ENCODE measurements at regions not wholly inside any gene's neighbourhood (a gene's known extent, or its start where the extent isn't known, plus 50 kb on each side); places are given as distances from the start of the nearest gene placed in this dataset.

GRCh38 chr18:78510636-78511035, 469.0 kb upstream of the SALL3 start:
- TF ChIP-seq, protein P1, sequence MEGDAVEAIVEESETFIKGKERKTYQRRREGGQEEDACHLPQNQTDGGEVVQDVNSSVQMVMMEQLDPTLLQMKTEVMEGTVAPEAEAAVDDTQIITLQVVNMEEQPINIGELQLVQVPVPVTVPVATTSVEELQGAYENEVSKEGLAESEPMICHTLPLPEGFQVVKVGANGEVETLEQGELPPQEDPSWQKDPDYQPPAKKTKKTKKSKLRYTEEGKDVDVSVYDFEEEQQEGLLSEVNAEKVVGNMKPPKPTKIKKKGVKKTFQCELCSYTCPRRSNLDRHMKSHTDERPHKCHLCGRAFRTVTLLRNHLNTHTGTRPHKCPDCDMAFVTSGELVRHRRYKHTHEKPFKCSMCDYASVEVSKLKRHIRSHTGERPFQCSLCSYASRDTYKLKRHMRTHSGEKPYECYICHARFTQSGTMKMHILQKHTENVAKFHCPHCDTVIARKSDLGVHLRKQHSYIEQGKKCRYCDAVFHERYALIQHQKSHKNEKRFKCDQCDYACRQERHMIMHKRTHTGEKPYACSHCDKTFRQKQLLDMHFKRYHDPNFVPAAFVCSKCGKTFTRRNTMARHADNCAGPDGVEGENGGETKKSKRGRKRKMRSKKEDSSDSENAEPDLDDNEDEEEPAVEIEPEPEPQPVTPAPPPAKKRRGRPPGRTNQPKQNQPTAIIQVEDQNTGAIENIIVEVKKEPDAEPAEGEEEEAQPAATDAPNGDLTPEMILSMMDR (IDR thresholded peaks at IDR 0.05): no peak
- intact Hi-C loops (cut with DNase I; ENCODE audit: low total_unique reads): no loop called here

DNA sequence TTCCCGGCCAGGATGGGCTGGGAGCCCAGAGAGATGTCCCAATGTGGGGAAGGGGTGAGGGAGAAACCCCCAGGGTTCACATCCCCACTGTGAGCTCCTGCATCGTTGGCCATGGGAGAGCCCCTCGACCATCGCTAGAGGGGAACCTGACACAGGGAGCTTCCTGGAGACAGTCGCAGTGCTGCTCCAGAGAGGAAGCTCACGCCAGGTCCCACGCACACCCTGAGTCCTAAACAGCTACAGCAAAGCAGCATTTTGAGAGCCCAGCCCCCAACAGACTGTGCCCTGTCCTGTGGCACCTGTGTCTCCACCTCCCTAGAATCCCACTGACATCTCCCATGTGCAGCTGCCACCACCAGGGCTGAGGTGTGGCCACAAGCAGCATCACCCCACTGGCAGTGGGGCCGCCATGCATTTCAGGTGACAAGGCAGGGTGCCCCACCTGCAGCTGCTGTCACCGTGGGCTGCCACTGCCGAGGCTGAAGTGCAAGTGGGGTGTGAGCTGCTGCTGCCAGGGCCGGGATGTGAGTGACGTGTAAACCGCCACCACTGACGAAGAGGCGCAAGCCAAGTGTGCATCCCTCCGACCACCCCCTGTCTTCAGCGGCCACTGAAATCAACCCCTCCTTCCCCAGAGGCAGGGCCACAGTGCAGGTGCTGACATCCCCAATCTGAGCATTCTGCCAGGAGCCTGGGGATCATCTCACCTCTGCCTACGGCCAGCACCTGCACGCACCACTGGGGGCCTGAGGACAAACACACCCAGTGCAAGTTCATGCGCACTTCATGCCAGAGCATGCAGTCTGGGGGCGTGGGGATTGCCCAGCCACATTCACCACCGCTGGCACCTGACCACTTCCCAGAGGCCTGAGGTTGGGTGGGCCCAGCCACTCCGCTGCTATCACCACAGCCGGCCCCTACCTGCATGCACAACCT, 467.7 kb upstream of the SALL3 start:
- DNase-seq: no peak
- Histone ChIP-seq H3K9me3 (no peaks in the 10 kb centered on the region), H3K4me1 (no peaks in the 10 kb centered on the region), H3K27ac (no peak overlapping the region), H3K4me3 (no peak overlapping the region), H3K36me3 (no peaks in the 10 kb centered on the region), H3K27me3 (peaks cover 0 to 4% of the 10 kb centered on the region in 2 donors)
- TF ChIP-seq, protein P1 (IDR thresholded peaks at IDR 0.05): no peak
- intact Hi-C loops (cut with DNase I; ENCODE audit: low total_unique reads): no loop called here

More at GRCh38 chr18:78510636-78511035, 469.0 kb upstream of the SALL3 start:
- H3K4me1 ChIP-seq: no peaks in the 10 kb centered on the region
- no peaks in the 10 kb centered on the region for H3K36me3 ChIP-seq
- H3K4me3 ChIP-seq: no peak overlapping the region
- no peak overlapping the region for H3K27ac ChIP-seq
- no peak for DNase-seq
- H3K27me3 ChIP-seq: peaks cover 0 to 6% of the 10 kb centered on the region in 2 donors
- H3K9me3 ChIP-seq: no peaks in the 10 kb centered on the region

GRCh38 chr18:78514910-78515670, 464.5 kb upstream of the SALL3 start:
- Histone ChIP-seq H3K36me3 (no peaks in the 10 kb centered on the region), H3K4me3 (no peak overlapping the region), H3K27me3 (no peaks in the 10 kb centered on the region), H3K27ac (no peak overlapping the region), H3K9me3 (no peaks in the 10 kb centered on the region), H3K4me1 (no peaks in the 10 kb centered on the region)
- intact Hi-C loops (cut with DNase I; ENCODE audit: low total_unique reads): no loop called here
- TF ChIP-seq, protein P1 (IDR thresholded peaks at IDR 0.05): no peak
- DNase-seq: peak in 1 of 2 donors; percentile 56

DNA sequence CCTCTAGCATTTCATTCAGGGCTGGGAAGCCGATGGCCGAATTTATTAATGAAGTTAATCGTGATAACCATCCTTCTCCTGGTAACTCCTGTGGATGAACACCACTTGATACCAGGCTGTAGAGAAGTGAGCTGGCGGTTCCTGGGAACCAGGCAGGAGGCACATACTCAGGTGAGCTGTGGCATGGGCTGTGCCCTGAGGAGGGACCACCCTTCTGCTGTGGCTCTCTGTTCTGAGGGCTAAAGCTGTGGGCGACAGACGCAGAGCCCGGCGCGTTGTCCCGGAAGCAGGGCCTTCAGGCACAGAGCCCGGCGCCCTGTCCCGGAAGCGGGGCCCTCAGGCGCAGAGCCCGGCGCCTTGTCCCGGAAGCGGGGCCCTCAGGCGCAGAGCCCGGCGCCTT, 462.3 kb upstream of the SALL3 start:
- no peaks in the 10 kb centered on the region for H3K27me3 ChIP-seq
- H3K36me3 ChIP-seq: no peaks in the 10 kb centered on the region
- DNase-seq: no peak
- H3K4me3 ChIP-seq: no peak overlapping the region
- no peaks in the 10 kb centered on the region for H3K9me3 ChIP-seq
- TF ChIP-seq, protein P1 (IDR thresholded peaks at IDR 0.05): no peak
- H3K27ac ChIP-seq: no peak overlapping the region
- H3K4me1 ChIP-seq: no peaks in the 10 kb centered on the region
- intact Hi-C loops (cut with DNase I; ENCODE audit: low total_unique reads): no loop called here

GRCh38 chr18:78517973-78518372, 461.6 kb upstream of the SALL3 start:
- no peaks in the 10 kb centered on the region for H3K36me3 ChIP-seq
- DNase-seq: peak in 1 of 2 donors; percentile 39
- H3K27me3 ChIP-seq: peaks cover 0 to 6% of the 10 kb centered on the region in 2 donors
- no peaks in the 10 kb centered on the region for H3K4me1 ChIP-seq
- H3K9me3 ChIP-seq: no peaks in the 10 kb centered on the region
- H3K27ac ChIP-seq: no peak overlapping the region
- TF ChIP-seq, protein P1 (IDR thresholded peaks at IDR 0.05): no peak
- H3K4me3 ChIP-seq: no peak overlapping the region
- intact Hi-C loops (cut with DNase I; ENCODE audit: low total_unique reads): no loop called here
